Cerebellar cortex (tissue), 1 donor: ENCODE measurements at regions not wholly inside any gene's neighbourhood (a gene's known extent, or its start where the extent isn't known, plus 50 kb on each side); places are given as distances from the start of the nearest gene placed in this dataset.

Source experiments
- DNase-seq: peaks from one replicate; pipeline ENCODE4 v3.0.0-alpha.2; 2015; ENCODE audit warnings: low spot score

- no peak for DNase-seq
Observed at GRCh38 chr14:44297437-44297836, 209.6 kb downstream of the FSCB start.

GRCh38 chr14:44291366-44291915, 215.6 kb downstream of the FSCB start:
- DNase-seq, result no peak

DNA sequence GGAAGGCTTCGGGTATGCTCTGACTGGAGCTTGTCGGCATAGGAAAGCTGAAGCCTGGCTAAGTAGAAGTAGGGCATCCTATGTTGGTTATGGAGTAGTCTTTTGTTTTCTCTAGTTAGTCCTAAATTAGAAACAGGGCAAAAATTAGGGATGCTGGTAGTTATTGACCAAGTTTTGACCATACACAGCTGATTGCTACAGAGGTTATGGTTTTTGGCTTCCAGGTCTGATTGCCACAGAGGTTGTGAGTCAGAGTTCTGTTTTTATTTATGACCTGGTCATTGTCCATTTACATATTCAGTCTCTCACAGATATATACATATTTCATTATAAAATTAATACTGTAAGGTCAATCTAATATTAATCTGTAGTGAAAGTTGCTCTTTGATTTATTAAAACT, 219.2 kb downstream of the FSCB start:
- no peak for DNase-seq

GRCh38 chr14:44286201-44286600, 220.9 kb downstream of the FSCB start:
- DNase-seq, result no peak

- DNase-seq, result no peak
Observed at GRCh38 chr14:44283836-44284235, 223.2 kb downstream of the FSCB start.

DNA sequence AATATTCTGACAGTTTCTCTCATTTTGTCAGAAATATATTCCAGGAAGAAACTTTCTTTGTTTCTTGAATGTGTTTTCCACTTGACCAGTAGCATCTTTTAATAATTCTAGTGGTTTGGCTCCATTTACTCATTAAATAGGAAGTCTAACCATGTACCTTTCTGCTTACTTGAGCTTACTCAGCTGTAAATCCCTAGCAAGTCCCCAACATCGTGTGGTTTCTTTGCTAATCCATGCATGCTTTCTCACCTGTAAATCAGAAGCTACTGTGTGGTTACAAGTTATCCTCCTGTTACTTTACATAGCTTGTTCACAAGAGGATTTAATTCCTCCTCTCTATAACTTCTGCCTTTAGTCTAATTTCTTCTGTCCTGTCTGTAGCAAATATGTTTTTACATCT, 227.7 kb downstream of the FSCB start:
- no peak for DNase-seq

DNA sequence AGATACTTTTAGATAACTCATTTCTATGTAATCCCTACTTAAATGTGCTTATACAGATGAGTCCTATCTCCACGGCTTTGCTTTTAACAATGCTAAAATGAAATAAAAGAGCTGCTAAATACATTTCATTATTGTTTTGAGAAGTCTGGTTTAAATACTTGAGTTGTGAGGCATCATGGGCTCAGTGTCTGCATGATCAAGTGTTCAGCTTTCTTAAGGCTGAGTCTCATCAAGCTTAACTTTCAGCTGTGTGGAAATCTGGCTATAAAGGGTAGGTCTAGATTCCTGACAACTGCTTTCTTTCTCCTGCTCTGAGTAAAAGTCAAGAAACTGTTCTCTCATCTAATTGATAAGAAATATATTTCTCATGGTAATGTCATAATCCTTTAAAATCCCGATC, 235.4 kb downstream of the FSCB start:
- DNase-seq, result no peak

DNA sequence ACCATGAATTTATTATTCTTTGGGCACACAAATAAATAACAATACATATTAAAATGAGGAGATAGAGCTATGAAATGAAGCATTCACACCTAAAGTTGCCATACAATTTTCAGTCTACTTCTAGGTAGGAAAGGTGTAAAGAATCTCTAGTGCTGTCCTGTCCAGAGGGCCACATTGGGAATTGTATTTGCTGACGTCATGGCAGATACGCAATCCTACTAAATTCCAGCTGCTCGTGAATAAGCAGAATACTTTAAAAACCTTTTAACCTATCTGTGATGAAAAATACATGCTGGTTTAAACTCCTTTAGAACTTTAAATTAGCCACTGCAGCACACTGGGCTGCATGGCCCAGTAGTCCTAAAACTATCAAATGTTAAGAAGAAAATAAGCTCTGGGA, 236.1 kb downstream of the FSCB start:
- DNase-seq, result no peak

DNA sequence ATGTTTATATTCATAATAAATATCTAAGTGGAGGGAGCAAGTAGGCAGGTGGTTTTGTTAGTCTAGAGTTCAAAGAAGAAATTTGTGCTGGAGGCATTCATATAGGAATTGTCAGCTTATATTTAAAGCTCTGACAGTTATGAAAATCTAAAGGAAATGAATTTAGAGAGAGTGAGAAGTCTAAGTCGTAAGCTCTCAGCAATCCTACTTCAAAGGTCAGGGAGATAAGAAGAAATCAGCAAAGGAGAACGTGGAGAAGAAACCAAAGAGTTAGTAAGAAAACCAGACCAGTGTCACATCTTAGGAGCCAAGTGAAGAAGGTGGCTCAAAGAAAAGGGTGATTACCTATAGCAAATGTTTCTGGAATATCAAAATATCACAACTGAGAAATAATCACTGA, 241.8 kb downstream of the FSCB start:
- no peak for DNase-seq

GRCh38 chr14:44215660-44216059, 291.4 kb downstream of the FSCB start:
- no peak for DNase-seq

GRCh38 chr14:44211718-44212117, 295.4 kb downstream of the FSCB start:
- DNase-seq, result no peak

DNA sequence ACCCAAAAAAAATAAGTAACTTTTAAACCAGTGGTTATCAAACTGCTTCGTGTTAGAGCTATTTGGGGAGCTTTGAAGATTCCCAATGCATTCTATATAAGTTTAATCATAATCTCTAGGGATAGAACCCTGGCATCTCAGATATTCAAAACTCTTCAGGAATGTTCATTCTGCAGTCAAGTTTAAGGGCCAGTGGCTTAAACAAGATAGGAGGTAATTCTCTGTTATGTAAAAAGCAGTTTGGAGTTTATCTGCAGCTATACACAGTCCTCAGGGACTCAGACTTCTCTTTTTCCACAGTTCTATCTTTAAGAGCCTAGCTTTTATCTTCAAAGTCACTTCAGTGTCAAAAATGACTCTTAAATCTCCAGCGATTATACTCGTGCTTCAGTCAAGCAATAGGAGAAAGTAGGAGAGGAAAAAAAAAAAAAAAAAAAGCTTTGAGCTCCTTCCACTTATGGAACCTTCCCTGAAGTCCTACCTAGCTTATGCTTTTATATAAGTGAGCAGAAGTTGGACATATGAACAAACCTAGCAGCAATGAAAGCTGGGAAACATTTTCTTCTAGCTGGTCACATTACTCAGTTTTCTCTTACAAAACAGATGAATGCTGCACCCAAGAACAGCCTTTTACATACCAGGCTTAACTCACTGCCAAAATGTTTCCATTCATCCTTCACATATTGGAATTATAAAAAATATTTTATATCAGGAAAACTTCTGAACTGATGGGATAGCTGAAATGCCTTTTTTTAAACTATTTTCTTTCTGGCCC, 302.8 kb downstream of the FSCB start:
- DNase-seq, result no peak

DNA sequence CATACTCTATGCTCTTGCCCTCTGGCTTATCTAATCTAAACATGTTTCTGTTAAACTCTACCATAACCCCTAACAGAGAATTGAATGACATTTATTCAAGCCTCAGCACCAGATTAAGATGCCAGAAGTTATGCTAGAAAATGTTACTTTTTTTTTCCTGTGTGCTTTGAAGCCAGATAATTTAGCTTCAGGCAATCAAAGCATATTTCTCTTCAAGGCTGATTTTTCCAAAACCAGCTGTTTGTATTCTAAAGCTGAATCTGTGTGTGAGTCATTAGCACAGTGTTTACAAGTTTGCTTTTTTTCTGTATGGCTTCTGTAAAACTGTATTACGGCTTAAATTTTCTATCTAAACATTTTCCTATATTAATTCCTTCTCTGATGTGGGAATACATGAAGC, 326.1 kb downstream of the FSCB start:
- DNase-seq, result no peak

DNA sequence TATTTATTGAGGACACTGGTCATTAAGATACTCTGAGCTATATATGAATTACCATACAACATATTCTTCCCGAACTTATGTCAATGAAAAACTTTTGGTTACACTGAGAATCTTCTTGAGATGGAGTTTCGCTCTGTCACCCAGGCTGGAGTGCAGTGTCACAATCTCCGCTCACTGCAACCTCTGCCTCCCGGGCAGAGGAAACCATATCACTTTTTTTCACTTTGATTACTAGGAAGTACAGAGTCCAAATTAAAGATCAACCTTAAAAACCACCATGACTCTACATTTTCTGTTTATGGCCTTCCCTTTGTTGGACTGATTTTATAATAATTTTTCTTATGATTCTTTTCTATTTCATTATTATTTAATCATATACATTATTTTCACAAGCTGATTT, 336.5 kb downstream of the FSCB start:
- no peak for DNase-seq

- no peak for DNase-seq
Observed at GRCh38 chr14:44170101-44170500, 337.0 kb downstream of the FSCB start.

- DNase-seq, result no peak
Observed at GRCh38 chr14:44168566-44168965, 338.5 kb downstream of the FSCB start.

DNA sequence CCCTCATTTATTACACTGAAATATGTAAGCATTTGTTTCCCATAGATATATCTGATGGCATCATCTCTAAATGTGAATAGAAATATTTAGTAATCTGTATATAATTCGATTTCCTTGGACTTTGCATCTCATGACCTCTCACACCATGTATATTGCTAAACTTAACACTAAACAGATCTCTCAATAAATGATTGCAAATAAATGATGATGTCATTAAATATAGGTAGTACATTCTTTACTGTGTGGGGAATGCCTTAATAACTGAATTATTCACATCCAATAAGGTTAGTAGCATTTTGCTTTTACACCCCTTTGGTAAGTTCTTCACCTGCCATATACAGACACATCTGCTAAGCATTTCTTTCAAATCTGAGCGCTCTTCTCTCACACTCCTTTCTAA, 340.5 kb downstream of the FSCB start:
- no peak for DNase-seq

GRCh38 chr14:44165936-44166335, 341.1 kb downstream of the FSCB start:
- no peak for DNase-seq

DNA sequence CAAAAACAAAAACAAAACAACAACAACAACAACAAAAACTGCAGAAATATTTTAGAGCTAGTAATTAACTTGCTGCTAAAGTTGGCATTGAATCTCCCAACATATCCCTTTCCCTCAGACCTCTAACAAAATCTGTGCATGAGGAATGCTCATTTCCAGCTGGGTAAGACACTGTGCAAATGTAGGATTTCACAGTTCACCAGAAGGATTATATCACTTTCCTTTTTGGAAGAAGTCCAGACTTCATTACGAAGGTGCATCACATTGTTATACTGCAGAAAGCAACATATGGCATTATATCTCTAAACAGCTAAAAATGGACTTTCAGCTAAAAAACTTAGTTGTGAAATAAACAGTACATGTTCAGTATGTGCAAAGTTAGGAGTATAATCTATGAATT, 341.8 kb downstream of the FSCB start:
- DNase-seq, result no peak

DNA sequence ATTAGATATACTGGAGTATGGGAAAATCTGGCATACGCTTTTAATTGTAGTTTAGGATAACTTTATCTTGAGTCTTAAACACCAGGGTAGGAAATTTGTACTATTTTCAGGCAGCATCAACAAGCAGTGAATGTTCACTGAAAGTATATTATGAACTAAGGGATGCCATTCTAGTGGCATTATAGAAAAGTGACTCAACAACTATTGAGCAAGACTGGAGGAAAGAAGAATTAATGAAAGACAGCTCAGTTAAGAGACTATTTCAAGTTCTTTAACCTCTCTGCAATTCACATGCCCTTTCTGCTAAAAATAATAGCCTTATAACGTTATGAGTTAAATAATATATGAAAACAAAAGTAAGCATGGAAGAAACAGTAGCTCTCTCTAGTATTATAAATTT, 343.1 kb downstream of the FSCB start:
- no peak for DNase-seq

GRCh38 chr14:44162197-44162596, 344.9 kb downstream of the FSCB start:
- no peak for DNase-seq

GRCh38 chr14:44154874-44155273, 352.2 kb downstream of the FSCB start:
- no peak for DNase-seq

DNA sequence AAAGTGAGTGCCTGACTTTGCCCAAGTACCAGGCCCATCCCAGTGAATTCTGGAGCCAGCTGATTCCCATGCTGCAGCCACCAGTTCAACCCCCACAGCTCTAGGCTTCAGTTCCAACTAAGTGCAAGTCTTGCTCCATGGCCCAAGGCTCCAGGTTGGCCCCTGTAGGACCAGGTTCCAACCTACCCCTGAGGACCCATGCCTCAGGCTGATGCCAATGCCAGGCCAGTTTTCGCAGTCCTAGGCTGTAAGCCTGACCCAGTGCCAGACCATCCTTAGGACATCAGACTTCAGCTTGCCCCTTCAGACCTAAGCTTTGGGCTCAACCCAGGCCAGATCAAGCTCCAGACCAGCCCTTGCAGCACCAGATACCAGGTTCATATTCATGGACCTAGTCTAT, 352.6 kb downstream of the FSCB start:
- no peak for DNase-seq

GRCh38 chr14:44151130-44151820, 355.8 kb downstream of the FSCB start:
- DNase-seq, result no peak
